ENCODE measurements at regions not wholly inside any gene's neighbourhood (a gene's known extent, or its start where the extent isn't known, plus 50 kb on each side); places are given as distances from the start of the nearest gene placed in this dataset.
A peak's percentile ranks its signal among the peaks of the same experiment; 100 is the strongest.

- no peak overlapping the region for H3K4me2 ChIP-seq (ENCODE audit: insufficient read depth in 1 of 2, low read depth in 2 of 2, low read length in 2 of 2)
- H3K23me2 ChIP-seq (ENCODE audit: low read depth, low read length), result no peaks in the 10 kb centered on the region
- H3K79me2 ChIP-seq (ENCODE audit: control insufficient read depth in 1 of 2, insufficient read depth in 2 of 2, low read length in 2 of 2), result no peaks in the 10 kb centered on the region
- H3K4me1 ChIP-seq (replicated peaks in 1 of 4; ENCODE audit: control insufficient read depth in 3 of 4, insufficient read depth in 4 of 4, low read length in 3 of 4), result no peaks in the 10 kb centered on the region
- peaks cover 0 to 7% (median 0%) of the 10 kb centered on the region in 4 experiments; a peak in 1 of 8 replicates for H3K36me3 ChIP-seq (ENCODE audit: control insufficient read depth in 2 of 4, insufficient read depth in 4 of 4, low read length in 3 of 4)
- no peak overlapping the region for H3K56ac ChIP-seq (replicated peaks; ENCODE audit: insufficient read length, low read depth, low read length)
- no peak overlapping the region for H3K9ac ChIP-seq (replicated peaks in 1 of 4; ENCODE audit: extremely low read depth in 1 of 4, low read depth in 3 of 4, low read length in 3 of 4)
- H2BK120ac ChIP-seq (replicated peaks; ENCODE audit: low read depth, low read length), result no peak overlapping the region
- CTCF ChIA-PET (ENCODE audit: partially characterized antibody), result no interaction called here
- peaks cover 15 to 17% of the 10 kb centered on the region in 2 experiments for H3K9me3 ChIP-seq (ENCODE audit: insufficient read depth in 2 of 2, low read depth in 1 of 2, low read length in 1 of 2)
- WGBS, 2 experiments (ENCODE audit: extremely low coverage in 1 of 2, insufficient coverage in 1 of 2, insufficient read length in 1 of 2, insufficient replicate concordance in 2 of 2, low coverage in 1 of 2, low lambda C conversion rate in 2 of 2, missing lambda C conversion rate in 1 of 2), result 81% methylated on average over 1 of the region's 1 CpG; no CpG with 5 or more reads in 1 of the 2 experiments
- no peak overlapping the region for H2BK15ac ChIP-seq (ENCODE audit: low read length)
- H2BK12ac ChIP-seq (ENCODE audit: low read depth, low read length), result no peak overlapping the region
- H3K79me1 ChIP-seq (ENCODE audit: low read depth, low read length), result no peaks in the 10 kb centered on the region
- H3K14ac ChIP-seq (ENCODE audit: insufficient read length), result no peak overlapping the region
- H3K4me3 ChIP-seq (ENCODE audit: extremely low read depth in 1 of 4, insufficient read depth in 2 of 4, low read depth in 3 of 4, low read length in 4 of 4), result no peak overlapping the region
- H4K20me1 ChIP-seq (replicated peaks in 1 of 2; ENCODE audit: control insufficient read depth in 1 of 2, insufficient read depth in 2 of 2, low read length in 2 of 2), result no peaks in the 10 kb centered on the region
- no peak overlapping the region for H4K5ac ChIP-seq (ENCODE audit: insufficient read length, low read depth, low read length)
- H3K4ac ChIP-seq (replicated peaks; ENCODE audit: insufficient read length, low read depth, low read length), result no peak overlapping the region
- no peak overlapping the region for H2AFZ ChIP-seq (ENCODE audit: low read length)
- POLR2A ChIA-PET (ENCODE audit: partially characterized antibody), result no interaction called here
- FAIRE-seq, result no peak
- no peak overlapping the region for H3K18ac ChIP-seq (ENCODE audit: extremely low read depth, low read length)
- DNase-seq (ENCODE audit: low read depth in 1 of 2, low spot score in 2 of 2), result peak in 1 of 2 experiments; percentile 2
- no peak overlapping the region for H2BK20ac ChIP-seq (ENCODE audit: low read length)
- H3K27ac ChIP-seq (ENCODE audit: low read depth, low read length), result no peak overlapping the region
- no peak overlapping the region for H2AK5ac ChIP-seq (ENCODE audit: low read depth, low read length)
- H4K91ac ChIP-seq (replicated peaks; ENCODE audit: insufficient read length, low read length), result no peak overlapping the region
- no peaks in the 10 kb centered on the region for H3K27me3 ChIP-seq (replicated peaks in 1 of 4; ENCODE audit: control insufficient read depth in 3 of 4, extremely low read depth in 1 of 4, insufficient read depth in 3 of 4, low read length in 3 of 4)
- no peak overlapping the region for H4K8ac ChIP-seq (ENCODE audit: extremely low read depth, insufficient read depth, low read length)
- H3K23ac ChIP-seq (ENCODE audit: insufficient read length), result no peak overlapping the region
- no peak overlapping the region for H2BK5ac ChIP-seq (ENCODE audit: low read depth, low read length)
- TF ChIP-seq SUZ12 (IDR thresholded peaks at IDR 0.05; ENCODE audit: low read length) (no peak), CHD2 (IDR thresholded peaks at IDR 0.05; ENCODE audit: low read length) (no peak), JUND (IDR thresholded peaks at IDR 0.05; ENCODE audit: low read length) (no peak), EGR1 (IDR thresholded peaks at IDR 0.05; ENCODE audit: borderline replicate concordance, low read depth, low read length) (no peak), CBX5 (IDR thresholded peaks at IDR 0.05; ENCODE audit: low read depth, low read length) (no peak), SIN3A (conservative IDR thresholded peaks at IDR 0.05 in 1 of 2, IDR thresholded peaks at IDR 0.05 in 1 of 2; ENCODE audit: low read depth in 1 of 2, low read length in 2 of 2) (no peak), RBBP5 (IDR thresholded peaks at IDR 0.05; ENCODE audit: borderline replicate concordance, low read depth, low read length) (no peak), HDAC2 (IDR thresholded peaks at IDR 0.05; ENCODE audit: borderline replicate concordance in 1 of 2, low read depth in 2 of 2, low read length in 2 of 2) (no peak), NANOG (IDR thresholded peaks at IDR 0.05; ENCODE audit: insufficient read depth, low read depth, low read length, poor library complexity, severe bottlenecking) (no peak), EP300 (IDR thresholded peaks at IDR 0.05; ENCODE audit: borderline replicate concordance in 1 of 2, low read depth in 2 of 2, low read length in 2 of 2) (no peak)
- TF ChIP-seq, protein P1, sequence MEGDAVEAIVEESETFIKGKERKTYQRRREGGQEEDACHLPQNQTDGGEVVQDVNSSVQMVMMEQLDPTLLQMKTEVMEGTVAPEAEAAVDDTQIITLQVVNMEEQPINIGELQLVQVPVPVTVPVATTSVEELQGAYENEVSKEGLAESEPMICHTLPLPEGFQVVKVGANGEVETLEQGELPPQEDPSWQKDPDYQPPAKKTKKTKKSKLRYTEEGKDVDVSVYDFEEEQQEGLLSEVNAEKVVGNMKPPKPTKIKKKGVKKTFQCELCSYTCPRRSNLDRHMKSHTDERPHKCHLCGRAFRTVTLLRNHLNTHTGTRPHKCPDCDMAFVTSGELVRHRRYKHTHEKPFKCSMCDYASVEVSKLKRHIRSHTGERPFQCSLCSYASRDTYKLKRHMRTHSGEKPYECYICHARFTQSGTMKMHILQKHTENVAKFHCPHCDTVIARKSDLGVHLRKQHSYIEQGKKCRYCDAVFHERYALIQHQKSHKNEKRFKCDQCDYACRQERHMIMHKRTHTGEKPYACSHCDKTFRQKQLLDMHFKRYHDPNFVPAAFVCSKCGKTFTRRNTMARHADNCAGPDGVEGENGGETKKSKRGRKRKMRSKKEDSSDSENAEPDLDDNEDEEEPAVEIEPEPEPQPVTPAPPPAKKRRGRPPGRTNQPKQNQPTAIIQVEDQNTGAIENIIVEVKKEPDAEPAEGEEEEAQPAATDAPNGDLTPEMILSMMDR (IDR thresholded peaks at IDR 0.05; ENCODE audit: control extremely low read depth in 1 of 3, insufficient read depth in 1 of 3, low read depth in 1 of 3, low read length in 3 of 3), result no peak
These were observed 433.7 kb upstream of the ACO1 start for GRCh38 chr9:31950756-31951155.
